ENCODE measurements at regions not wholly inside any gene's neighbourhood (a gene's known extent, or its start where the extent isn't known, plus 50 kb on each side); places are given as distances from the start of the nearest gene placed in this dataset.

- no peak overlapping the region for H3K4me3 ChIP-seq (ENCODE audit: low read depth, low read length)
- no peak overlapping the region for H3K27ac ChIP-seq
- H3K27me3 ChIP-seq (ENCODE audit: insufficient read depth, low read depth, severe bottlenecking), result peaks cover 16% of the 10 kb centered on the region
- H3K9me3 ChIP-seq (ENCODE audit: severe bottlenecking), result peaks cover 3% of the 10 kb centered on the region
- DNase-seq, result no peak
- no peak for TF ChIP-seq CTCF (IDR thresholded peaks at IDR 0.05; ENCODE audit: low read depth, low read length)
- no peaks in the 10 kb centered on the region for H3K36me3 ChIP-seq
Observed at GRCh38 chrX:13208281-13208935, 111.4 kb downstream of the ATXN3L start.

DNA sequence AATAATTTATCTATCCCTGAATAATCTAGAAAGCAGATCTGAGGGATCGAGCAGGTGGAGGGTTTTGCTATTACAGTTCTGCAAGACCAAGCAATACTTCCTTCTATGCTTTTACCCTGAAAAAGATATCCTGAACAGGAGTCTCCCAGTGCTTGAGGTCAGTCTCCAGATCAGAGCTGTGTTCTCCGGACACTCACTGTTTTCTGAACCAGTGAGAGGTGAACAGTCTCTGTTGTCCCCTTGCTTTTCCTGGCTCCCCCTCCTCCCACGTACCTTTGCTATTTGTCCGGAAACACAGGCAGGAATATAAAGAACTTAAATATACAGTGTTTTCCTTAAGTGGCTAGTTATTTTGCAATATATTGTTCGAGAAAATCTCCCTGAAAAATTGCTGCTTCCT lies 116.6 kb downstream of the ATXN3L start:
- no peak for DNase-seq
- TF ChIP-seq CTCF (IDR thresholded peaks at IDR 0.05; ENCODE audit: low read depth, low read length), result no peak
- Histone ChIP-seq H3K27me3 (ENCODE audit: insufficient read depth, low read depth, severe bottlenecking) (no peaks in the 10 kb centered on the region), H3K27ac (no peak overlapping the region), H3K4me3 (ENCODE audit: low read depth, low read length) (no peak overlapping the region), H3K9me3 (ENCODE audit: severe bottlenecking) (no peaks in the 10 kb centered on the region), H3K36me3 (no peaks in the 10 kb centered on the region)

- Histone ChIP-seq H3K36me3 (no peaks in the 10 kb centered on the region), H3K4me3 (ENCODE audit: low read depth, low read length) (no peak overlapping the region), H3K27me3 (ENCODE audit: insufficient read depth, low read depth, severe bottlenecking) (no peaks in the 10 kb centered on the region), H3K27ac (no peak overlapping the region), H3K9me3 (ENCODE audit: severe bottlenecking) (no peaks in the 10 kb centered on the region)
- TF ChIP-seq CTCF (IDR thresholded peaks at IDR 0.05; ENCODE audit: low read depth, low read length), result no peak
- no peak for DNase-seq
Observed at GRCh38 chrX:13201605-13202219, 118.1 kb downstream of the ATXN3L start.

- no peaks in the 10 kb centered on the region for H3K27me3 ChIP-seq (ENCODE audit: insufficient read depth, low read depth, severe bottlenecking)
- no peak for DNase-seq
- no peak overlapping the region for H3K4me3 ChIP-seq (ENCODE audit: low read depth, low read length)
- no peak for TF ChIP-seq CTCF (IDR thresholded peaks at IDR 0.05; ENCODE audit: low read depth, low read length)
- no peaks in the 10 kb centered on the region for H3K9me3 ChIP-seq (ENCODE audit: severe bottlenecking)
- no peaks in the 10 kb centered on the region for H3K36me3 ChIP-seq
- H3K27ac ChIP-seq, result no peak overlapping the region
Observed at GRCh38 chrX:13200398-13200797, 119.5 kb downstream of the ATXN3L start.

DNA sequence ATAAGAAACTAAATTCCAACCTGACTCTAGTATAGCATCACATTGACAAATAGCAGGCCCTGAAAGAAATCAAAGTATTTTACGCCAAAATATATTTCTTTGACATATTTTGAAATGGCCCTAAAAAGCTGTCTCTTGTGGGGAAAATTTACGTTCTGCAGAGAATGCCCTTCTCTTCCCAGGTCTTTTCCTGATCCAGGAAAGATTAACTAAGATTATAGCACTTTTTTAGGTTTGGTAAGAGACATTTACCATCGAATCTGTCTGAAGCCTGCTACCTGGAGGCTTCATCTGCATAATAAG lies 121.1 kb downstream of the ATXN3L start:
- no peaks in the 10 kb centered on the region for H3K27me3 ChIP-seq (ENCODE audit: insufficient read depth, low read depth, severe bottlenecking)
- TF ChIP-seq CTCF (IDR thresholded peaks at IDR 0.05; ENCODE audit: low read depth, low read length), result no peak
- H3K27ac ChIP-seq, result no peak overlapping the region
- no peaks in the 10 kb centered on the region for H3K36me3 ChIP-seq
- no peaks in the 10 kb centered on the region for H3K9me3 ChIP-seq (ENCODE audit: severe bottlenecking)
- no peak overlapping the region for H3K4me3 ChIP-seq (ENCODE audit: low read depth, low read length)
- DNase-seq, result no peak
